Adrenal gland (tissue), 9 donors: ENCODE measurements at regions not wholly inside any gene's neighbourhood (a gene's known extent, or its start where the extent isn't known, plus 50 kb on each side); places are given as distances from the start of the nearest gene placed in this dataset.

Source experiments
- DNase-seq, 7 donors: peaks; one replicate each; pipeline ENCODE4 v3.0.0-alpha.2; 2019 to 2020
- H3K27ac ChIP-seq, 5 donors: fragments of 200-600 bp; sonication (generic) in 4 of 5; 1 replicate in 3 of 5; 2 replicates in 2 of 5; pipeline versions ENCODE4 v1.5.1 to v1.8.0; 2016 to 2020; ENCODE audit warnings: mild to moderate bottlenecking in 1 of 5
- H3K27me3 ChIP-seq: fragments of 200-600 bp; 2 replicates; pipeline ENCODE4 v1.8.0; 2021
- H3K36me3 ChIP-seq, 2 donors: fragments of 200-600 bp; replicated peaks in 1 of 2; 1 replicate in 1 of 2; 2 replicates in 1 of 2; pipeline versions ENCODE4 v1.5.1 to v1.8.0; 2018 to 2022
- H3K4me1 ChIP-seq, 2 donors: fragments of 200-600 bp; replicated peaks in 1 of 2; 1 replicate in 1 of 2; 2 replicates in 1 of 2; pipeline versions ENCODE4 v1.5.1 to v1.8.0; 2018 to 2021
- H3K4me3 ChIP-seq, 4 donors: fragments of 200-600 bp; sonication (generic) in 3 of 4; one replicate each; pipeline ENCODE4 v1.5.1; 2016 to 2018
- H3K9me3 ChIP-seq, 3 donors: fragments of 200-600 bp; sonication (generic) in 1 of 3; replicated peaks in 1 of 3; 1 replicate in 2 of 3; 2 replicates in 1 of 3; pipeline versions ENCODE4 v1.5.1 to v1.8.0; 2016 to 2021
- POLR2A ChIP-seq, 2 donors: fragments of 450-650 bp; IDR thresholded peaks; one replicate each; pipeline ENCODE4 v1.6.1; 2017; ENCODE audit warnings: antibody characterized with exemption in 2 of 2, mild to moderate bottlenecking in 2 of 2, moderate library complexity in 1 of 2
- WGBS, 4 donors: extraction: QIAGEN DNeasy Blood & Tissue Kit in 2 of 4; methylation state at CpG; one replicate each; pipeline versions ENCODE4 v1.1.5 to v1.1.7; 2013 to 2017; 5-methylcytosine and 5-hydroxymethylcytosine counted together
- intact Hi-C, 2 donors: fragments of 100-400 bp; cut with DNase I; formaldehyde crosslinking; loops; one replicate each; pipeline versions ENCODE4 v1.14.1 to v1.15.0; 2022 to 2023
- small RNA-seq, 2 donors: library from RNA; depleted of rRNA; stranded (forward); fragments of <200 nt; gene quantifications; one replicate each; pipeline ENCODE3, GENCODE V24; 2016
- TF ChIP-seq, protein P1 (sequence below), 6 experiments: fragments of 450-650 bp in 4 of 6; fragments of 200-600 bp in 2 of 6; sonication (generic) in 1 of 6; IDR thresholded peaks; 1 replicate in 5 of 6; 2 replicates in 1 of 6; pipeline versions ENCODE4 v1.5.1 to v1.8.0; 2016 to 2021; ENCODE audit warnings: antibody characterized with exemption in 6 of 6, mild to moderate bottlenecking in 2 of 6, moderate library complexity in 1 of 6
- donor health status: healthy with polysubstance abuse.
- donor health status: Bipolar disorder and iron deficiency.
- donor health status: DM: yes; HTN: yes; CAD: no.
- donor health status: DM: no; HTN: no; CAD: no.
- donor health status: DM: no; HTN: no; CAD: no.

DNA sequence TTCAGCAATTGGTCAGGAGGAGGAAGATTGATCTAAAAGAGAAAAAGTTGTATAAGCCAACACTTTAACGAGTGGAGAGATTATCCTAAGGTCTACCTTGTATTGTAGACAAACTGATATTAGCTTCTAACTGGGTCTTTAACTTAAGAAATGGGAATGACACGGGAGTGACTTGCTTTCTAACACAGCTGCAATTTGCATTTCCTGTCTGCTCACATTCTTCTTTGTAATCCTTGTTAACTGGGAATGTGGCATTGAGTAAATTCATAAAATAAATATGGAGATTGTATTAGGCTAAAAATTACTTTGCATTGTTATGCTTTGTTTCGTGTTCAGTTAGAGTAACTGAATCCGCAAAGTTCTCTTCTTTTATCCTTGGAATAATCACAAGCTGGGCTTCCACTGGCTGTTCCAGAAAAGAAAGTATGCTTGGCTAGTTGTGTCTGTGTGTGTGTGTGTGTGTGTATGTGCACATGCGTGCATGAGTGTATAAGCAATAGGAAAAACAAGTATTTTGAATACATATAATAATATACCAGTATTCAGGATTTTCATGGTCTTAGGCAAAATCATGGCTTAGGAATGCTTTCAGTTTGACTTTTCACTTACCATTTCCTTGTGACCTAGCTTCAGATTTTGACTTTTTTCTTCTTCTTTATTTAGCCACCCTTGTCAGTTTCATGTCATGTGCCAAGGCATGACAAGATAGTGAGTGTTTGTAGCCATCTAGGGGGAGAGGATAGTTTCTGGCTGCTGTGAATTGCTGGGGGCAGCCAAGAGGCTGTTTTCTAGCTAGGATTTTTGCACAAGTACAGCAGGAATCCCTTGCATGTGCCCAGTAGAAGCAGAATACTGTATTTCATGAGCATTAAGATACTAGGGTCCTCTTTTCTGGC, 54.5 kb upstream of the FZD8 start:
- TF ChIP-seq, protein P1, sequence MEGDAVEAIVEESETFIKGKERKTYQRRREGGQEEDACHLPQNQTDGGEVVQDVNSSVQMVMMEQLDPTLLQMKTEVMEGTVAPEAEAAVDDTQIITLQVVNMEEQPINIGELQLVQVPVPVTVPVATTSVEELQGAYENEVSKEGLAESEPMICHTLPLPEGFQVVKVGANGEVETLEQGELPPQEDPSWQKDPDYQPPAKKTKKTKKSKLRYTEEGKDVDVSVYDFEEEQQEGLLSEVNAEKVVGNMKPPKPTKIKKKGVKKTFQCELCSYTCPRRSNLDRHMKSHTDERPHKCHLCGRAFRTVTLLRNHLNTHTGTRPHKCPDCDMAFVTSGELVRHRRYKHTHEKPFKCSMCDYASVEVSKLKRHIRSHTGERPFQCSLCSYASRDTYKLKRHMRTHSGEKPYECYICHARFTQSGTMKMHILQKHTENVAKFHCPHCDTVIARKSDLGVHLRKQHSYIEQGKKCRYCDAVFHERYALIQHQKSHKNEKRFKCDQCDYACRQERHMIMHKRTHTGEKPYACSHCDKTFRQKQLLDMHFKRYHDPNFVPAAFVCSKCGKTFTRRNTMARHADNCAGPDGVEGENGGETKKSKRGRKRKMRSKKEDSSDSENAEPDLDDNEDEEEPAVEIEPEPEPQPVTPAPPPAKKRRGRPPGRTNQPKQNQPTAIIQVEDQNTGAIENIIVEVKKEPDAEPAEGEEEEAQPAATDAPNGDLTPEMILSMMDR (IDR thresholded peaks at IDR 0.05), result no peak
- TF ChIP-seq POLR2A (IDR thresholded peaks at IDR 0.05), result no peak
- Histone ChIP-seq H3K27ac (no peak overlapping the region), H3K9me3 (no peaks in the 10 kb centered on the region), H3K4me3 (no peak overlapping the region), H3K36me3 (no peaks in the 10 kb centered on the region), H3K27me3 (no peaks in the 10 kb centered on the region), H3K4me1 (no peaks in the 10 kb centered on the region)
- 50 to 61% (median 54%) methylated on average over 5 of the region's 5 CpGs for WGBS, 4 donors
- intact Hi-C loops, result no loop called here
- no peak for DNase-seq

DNA sequence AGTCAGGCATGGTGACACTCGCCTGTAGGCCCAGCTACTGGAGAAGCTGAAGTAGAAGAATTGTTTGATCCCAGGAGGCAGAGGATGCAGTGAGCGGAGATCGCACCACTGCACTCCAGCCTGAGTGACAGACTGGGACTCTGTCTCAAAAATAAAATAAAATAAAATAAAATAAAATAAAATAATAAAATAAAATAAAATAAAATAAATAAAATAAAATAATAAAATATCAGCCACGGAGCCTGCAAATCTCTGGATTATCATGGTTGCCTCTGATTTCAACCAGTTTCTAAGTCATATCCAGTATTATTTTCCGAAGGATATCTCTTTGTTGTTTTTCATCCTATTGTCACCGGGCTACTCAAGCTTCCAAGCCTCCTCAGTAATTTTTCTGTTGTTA, 51.7 kb upstream of the FZD8 start:
- intact Hi-C loops, result no loop called here
- Histone ChIP-seq H3K4me3 (no peak overlapping the region), H3K27me3 (peaks cover 4% of the 10 kb centered on the region), H3K27ac (no peak overlapping the region), H3K36me3 (no peaks in the 10 kb centered on the region), H3K9me3 (no peaks in the 10 kb centered on the region), H3K4me1 (no peaks in the 10 kb centered on the region)
- TF ChIP-seq POLR2A (IDR thresholded peaks at IDR 0.05), result no peak
- TF ChIP-seq, protein P1 (IDR thresholded peaks at IDR 0.05), result no peak
- 85 to 87% (median 86%) methylated on average over 6 of the region's 6 CpGs for WGBS, 4 donors
- DNase-seq, result no peak

Small RNAs in the stretch of these regions (small RNA-seq; reads per million reads assigned to genes)
- 0 reads per million in 2 donors for gene RF00019
- 0 reads per million in 2 donors for gene RF00561
